Vagina (tissue), 2 donors: ENCODE measurements at regions not wholly inside any gene's neighbourhood (a gene's known extent, or its start where the extent isn't known, plus 50 kb on each side); places are given as distances from the start of the nearest gene placed in this dataset.

ENCODE experiments used
- POLR2A ChIP-seq, 2 donors: fragments of 450-650 bp; IDR thresholded peaks; one replicate each; pipeline ENCODE4 v1.6.1; 2017; ENCODE audit warnings: antibody characterized with exemption in 2 of 2, mild to moderate bottlenecking in 2 of 2, moderate library complexity in 2 of 2
- POLR2AphosphoS5 ChIP-seq, 2 donors: sonication (generic); formaldehyde crosslinking; IDR thresholded peaks; one replicate each; pipeline ENCODE4 v1.9.0; 2017; ENCODE audit warnings: antibody characterized with exemption in 2 of 2, mild to moderate bottlenecking in 2 of 2, low read depth in 1 of 2; ENCODE audit not compliant: insufficient read depth in 1 of 2
- TF ChIP-seq, protein P1 (sequence below), 3 experiments: fragments of 450-650 bp in 2 of 3; fragments of 200-600 bp in 1 of 3; sonication (generic) in 1 of 3; IDR thresholded peaks; one replicate each; pipeline ENCODE4 v1.5.1; 2017 to 2019; ENCODE audit warnings: antibody characterized with exemption in 3 of 3, mild to moderate bottlenecking in 2 of 3, moderate library complexity in 2 of 3

DNA sequence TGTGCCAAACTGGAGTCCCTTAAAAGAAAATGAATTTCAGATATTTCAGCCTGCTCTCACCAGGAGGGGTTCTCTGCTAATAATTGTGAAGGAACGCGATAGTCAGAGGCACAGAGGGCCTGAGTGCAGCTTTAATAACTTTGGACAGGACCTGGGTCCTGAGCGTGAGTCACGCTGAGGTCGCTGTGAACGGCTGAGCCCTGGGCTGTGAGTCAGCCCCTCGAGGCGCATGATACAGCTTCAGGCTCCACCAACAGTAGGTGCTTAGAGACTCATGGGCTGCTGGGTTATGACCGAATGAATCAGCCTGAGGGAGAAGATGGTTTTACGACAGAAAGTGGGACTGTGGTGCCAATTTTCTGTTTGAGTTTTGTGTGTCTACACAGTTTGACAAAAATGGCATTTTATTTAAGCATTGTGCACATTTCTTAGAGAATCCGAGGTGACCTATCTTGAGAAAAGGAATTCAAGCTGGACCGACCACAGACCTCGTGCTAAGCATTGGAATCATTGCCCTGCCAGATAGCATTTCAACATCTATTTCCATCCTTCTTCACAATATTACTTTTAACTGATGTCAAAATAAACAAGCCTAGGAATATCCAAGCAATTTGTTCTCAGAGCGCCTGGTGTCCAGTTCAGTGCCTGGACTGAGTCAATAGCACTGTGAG, 183.0 kb downstream of the THBS2 start:
- peak; percentile 92 to 96 for TF ChIP-seq POLR2AphosphoS5 (IDR thresholded peaks at IDR 0.05; ENCODE audit: insufficient read depth in 1 of 2, low read depth in 1 of 2)
- TF ChIP-seq, protein P1, sequence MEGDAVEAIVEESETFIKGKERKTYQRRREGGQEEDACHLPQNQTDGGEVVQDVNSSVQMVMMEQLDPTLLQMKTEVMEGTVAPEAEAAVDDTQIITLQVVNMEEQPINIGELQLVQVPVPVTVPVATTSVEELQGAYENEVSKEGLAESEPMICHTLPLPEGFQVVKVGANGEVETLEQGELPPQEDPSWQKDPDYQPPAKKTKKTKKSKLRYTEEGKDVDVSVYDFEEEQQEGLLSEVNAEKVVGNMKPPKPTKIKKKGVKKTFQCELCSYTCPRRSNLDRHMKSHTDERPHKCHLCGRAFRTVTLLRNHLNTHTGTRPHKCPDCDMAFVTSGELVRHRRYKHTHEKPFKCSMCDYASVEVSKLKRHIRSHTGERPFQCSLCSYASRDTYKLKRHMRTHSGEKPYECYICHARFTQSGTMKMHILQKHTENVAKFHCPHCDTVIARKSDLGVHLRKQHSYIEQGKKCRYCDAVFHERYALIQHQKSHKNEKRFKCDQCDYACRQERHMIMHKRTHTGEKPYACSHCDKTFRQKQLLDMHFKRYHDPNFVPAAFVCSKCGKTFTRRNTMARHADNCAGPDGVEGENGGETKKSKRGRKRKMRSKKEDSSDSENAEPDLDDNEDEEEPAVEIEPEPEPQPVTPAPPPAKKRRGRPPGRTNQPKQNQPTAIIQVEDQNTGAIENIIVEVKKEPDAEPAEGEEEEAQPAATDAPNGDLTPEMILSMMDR (IDR thresholded peaks at IDR 0.05): no peak
- TF ChIP-seq POLR2A (IDR thresholded peaks at IDR 0.05): no peak
